GM12878 (cell line): ENCODE measurements at regions not wholly inside any gene's neighbourhood (a gene's known extent, or its start where the extent isn't known, plus 50 kb on each side); places are given as distances from the start of the nearest gene placed in this dataset.

Experiments
- ATAC-seq: fragments of 200-7000 bp; cut with Tn5 transposase; 3 replicates; pipeline ENCODE4 v1.9.1; 2020; ENCODE audit warnings: mild to moderate bottlenecking, moderate library complexity
- BruUV-seq: library from RNA; stranded (reverse); fragments of 400-500 nt; replicated peaks from 2 replicates; lab custom pipeline; 2021; lab: Mats Ljungman, UMichigan
- CTCF ChIA-PET: fragments of 300-600 bp; sonication (Branson Sonifier 250); formaldehyde crosslinking; extraction: SDS; loops from one replicate; lab custom pipeline; 2021; ENCODE audit warnings: inconsistent platforms; lab: Yijun Ruan, JAX
- POLR2A ChIA-PET: fragments of 350-600 bp; formaldehyde crosslinking; extraction: SDS; loops from one replicate; lab custom pipeline; 2021; ENCODE audit warnings: inconsistent platforms; lab: Charles Lee
- RAD21 ChIA-PET: fragments of 300-600 bp; sonication (Branson Sonifier 250); formaldehyde crosslinking; loops from one replicate; lab custom pipeline; 2023; ENCODE audit warnings: antibody characterized with exemption; ENCODE audit not compliant: unreplicated experiment; lab: Charles Lee
- SMC1A ChIA-PET: fragments of 300-600 bp; sonication (Branson Sonifier 250); formaldehyde crosslinking; loops from one replicate; lab custom pipeline; 2023; ENCODE audit not compliant: unreplicated experiment, uncharacterized antibody; lab: Charles Lee
- DNase-seq: peaks from one replicate; pipeline ENCODE4 v3.0.0-alpha.2; 2011; ENCODE audit warnings: low read depth, low spot score
- FAIRE-seq: peaks from 3 replicates; lab custom pipeline; 2011; peaks lifted over from hg19 to GRCh38; lab: Jason Lieb, UNC
- H2AFZ ChIP-seq: 2 replicates; pipeline ENCODE4 v1.6.0; 2011; ENCODE audit warnings: low read depth, low read length, control low read depth; ENCODE audit not compliant: control insufficient read depth
- H3K27ac ChIP-seq: 2 replicates; pipeline ENCODE4 v1.5.1; 2011; ENCODE audit warnings: control low read depth; ENCODE audit not compliant: control insufficient read depth, insufficient read depth
- H3K27me3 ChIP-seq, 2 experiments: replicated peaks in 1 of 2; 2 replicates each; pipeline versions ENCODE4 v1.6.0 to v1.6.1; 2011; ENCODE audit warnings: low read length in 1 of 2; ENCODE audit not compliant: control insufficient read depth in 2 of 2, insufficient read depth in 2 of 2
- H3K36me3 ChIP-seq, 2 experiments: 2 replicates each; pipeline ENCODE4 v1.5.1; 2011; ENCODE audit warnings: low read length in 1 of 2; ENCODE audit not compliant: control insufficient read depth in 2 of 2, insufficient read depth in 2 of 2
- H3K4me1 ChIP-seq: 2 replicates; pipeline ENCODE4 v1.6.1; 2011; ENCODE audit warnings: mild to moderate bottlenecking, low read length, moderate library complexity, mixed read lengths; ENCODE audit not compliant: control insufficient read depth, insufficient read depth
- H3K4me2 ChIP-seq: 2 replicates; pipeline ENCODE4 v1.6.0; 2011; ENCODE audit warnings: control low read depth; ENCODE audit not compliant: control insufficient read depth, insufficient read depth
- H3K4me3 ChIP-seq: fragments of 200-600 bp; sonication (generic); 2 replicates; pipeline ENCODE4 v1.5.1; 2016
- H3K79me2 ChIP-seq: 2 replicates; pipeline ENCODE4 v1.6.0; 2011; ENCODE audit warnings: low read length; ENCODE audit not compliant: control insufficient read depth, insufficient read depth
- H3K9ac ChIP-seq: 2 replicates; pipeline ENCODE4 v1.8.0; 2011; ENCODE audit warnings: low read length, control low read depth, mixed read lengths; ENCODE audit not compliant: control insufficient read depth, insufficient read depth
- H3K9me3 ChIP-seq: replicated peaks from 3 replicates; pipeline ENCODE4 v1.5.1; 2011; ENCODE audit warnings: mild to moderate bottlenecking, low read length; ENCODE audit not compliant: control insufficient read depth, insufficient read depth
- H4K20me1 ChIP-seq: 2 replicates; pipeline ENCODE4 v1.6.0; 2011; ENCODE audit not compliant: control insufficient read depth, insufficient read depth
- CHD4 ChIP-seq: fragments of 200-600 bp; sonication (generic); IDR thresholded peaks from 2 replicates; pipeline ENCODE4 v1.6.1; 2016; ENCODE audit warnings: mild to moderate bottlenecking
- GABPA ChIP-seq: IDR thresholded peaks from 2 replicates; pipeline ENCODE4 v1.6.1; 2014; ENCODE audit warnings: antibody characterized with exemption, low read depth, mild to moderate bottlenecking, inconsistent platforms
- KDM1A ChIP-seq: fragments of 200-600 bp; sonication (generic); IDR thresholded peaks from 2 replicates; pipeline ENCODE4 v1.6.1; 2016; ENCODE audit warnings: borderline replicate concordance
- NFXL1 ChIP-seq: fragments of 450-650 bp; IDR thresholded peaks from 2 replicates; pipeline ENCODE4 v1.6.1; 2017; ENCODE audit warnings: antibody characterized with exemption, mild to moderate bottlenecking, borderline replicate concordance
- NRF1 ChIP-seq: conservative IDR thresholded peaks from 2 replicates; pipeline ENCODE4 v1.6.1; 2011; ENCODE audit warnings: mild to moderate bottlenecking, low read depth, low read length, improper control_type of control experiment
- PAX5 ChIP-seq: IDR thresholded peaks from 2 replicates; pipeline ENCODE4 v1.6.1; 2011; ENCODE audit warnings: low read depth, low read length, borderline replicate concordance
- POLR2A ChIP-seq: IDR thresholded peaks from 2 replicates; pipeline ENCODE4 v1.6.1; 2011; ENCODE audit warnings: low read depth, mild to moderate bottlenecking, low read length
- POLR2AphosphoS2 ChIP-seq: IDR thresholded peaks from 2 replicates; pipeline ENCODE4 v1.6.1; 2011; ENCODE audit warnings: low read depth, mild to moderate bottlenecking, low read length, improper control_type of control experiment, moderate library complexity
- RB1 ChIP-seq: fragments of 450-650 bp; formaldehyde crosslinking; IDR thresholded peaks from 2 replicates; pipeline ENCODE4 v1.6.1; 2017; ENCODE audit warnings: mild to moderate bottlenecking, borderline replicate concordance
- RBBP5 ChIP-seq: fragments of 200-600 bp; sonication (generic); conservative IDR thresholded peaks from 2 replicates; pipeline ENCODE4 v1.6.1; 2016
- RUNX3 ChIP-seq: IDR thresholded peaks from 2 replicates; pipeline ENCODE4 v1.6.1; 2012; ENCODE audit warnings: low read length, inconsistent platforms
- SMC3 ChIP-seq: IDR thresholded peaks from 2 replicates; pipeline ENCODE4 v1.6.1; 2011; ENCODE audit warnings: low read length, improper control_type of control experiment, borderline replicate concordance
- ZNF207 ChIP-seq: fragments of 450-650 bp; IDR thresholded peaks from 2 replicates; pipeline ENCODE4 v1.6.1; 2014; ENCODE audit warnings: antibody characterized with exemption, mild to moderate bottlenecking, borderline replicate concordance
- ZNF384 ChIP-seq: IDR thresholded peaks from 2 replicates; pipeline ENCODE4 v1.6.1; 2012; ENCODE audit warnings: low read depth, mild to moderate bottlenecking, low read length, improper control_type of control experiment, borderline replicate concordance
- WGBS: methylation state at CpG from one replicate; pipeline ENCODE4 v1.1.6; 2016; ENCODE audit warnings: low lambda C conversion rate; ENCODE audit not compliant: insufficient replicate concordance, insufficient coverage; ENCODE audit errors: missing lambda C conversion rate; 5-methylcytosine and 5-hydroxymethylcytosine counted together
- in situ Hi-C: fragments of 300-500 bp; cut with MboI; formaldehyde crosslinking; loops from 9 replicates; pipeline ENCODE4 v1.14.3; 2018; ENCODE audit warnings: mixed read lengths
- intact Hi-C: fragments of 100-400 bp; cut with micrococcal nuclease; formaldehyde crosslinking; loops from one replicate; pipeline ENCODE4 v1.14.2; 2022; ENCODE audit not compliant: unreplicated experiment
- TF ChIP-seq, protein P1 (sequence below): fragments of 450-650 bp; IDR thresholded peaks from 2 replicates; pipeline ENCODE4 v1.6.1; 2016; ENCODE audit warnings: mild to moderate bottlenecking
- TF ChIP-seq, protein P2 (sequence below): fragments of 450-650 bp; conservative IDR thresholded peaks from 2 replicates; pipeline ENCODE4 v1.6.1; 2017; ENCODE audit warnings: mild to moderate bottlenecking, moderate library complexity
- TF ChIP-seq, protein P3 (sequence below), 3 experiments: IDR thresholded peaks in 2 of 3; conservative IDR thresholded peaks in 1 of 3; 2 replicates each; pipeline ENCODE4 v1.5.1; 2011; ENCODE audit warnings: low read depth in 3 of 3, low read length in 3 of 3, mild to moderate bottlenecking in 3 of 3, control low read depth in 2 of 3, moderate library complexity in 2 of 3, inconsistent platforms in 1 of 3, mixed read lengths in 1 of 3; ENCODE audit not compliant: control insufficient read depth in 2 of 3, insufficient read depth in 1 of 3; ENCODE audit errors: extremely low read depth in 1 of 3

DNA sequence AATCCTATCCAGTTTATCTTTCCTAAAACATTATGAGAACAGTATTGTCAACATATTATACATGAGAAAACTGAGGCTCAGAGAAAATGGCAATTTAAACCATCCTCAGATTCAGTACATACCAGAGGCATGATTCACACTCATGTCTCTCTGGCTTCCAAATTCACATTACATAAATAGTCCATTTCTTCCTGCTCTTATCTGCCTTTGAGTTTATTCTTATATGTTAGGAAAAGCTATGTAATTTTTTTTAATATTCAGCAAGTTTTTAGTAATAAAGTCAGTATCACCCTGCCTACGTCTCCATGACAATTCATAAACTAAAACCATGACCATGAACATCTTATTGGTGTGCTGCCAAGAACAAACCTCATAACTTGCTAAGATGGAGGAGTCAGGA is 1260.2 kb upstream of the SORCS1 start:
- RAD21 ChIA-PET = no interaction called here
- intact Hi-C loops = no loop called here

DNA sequence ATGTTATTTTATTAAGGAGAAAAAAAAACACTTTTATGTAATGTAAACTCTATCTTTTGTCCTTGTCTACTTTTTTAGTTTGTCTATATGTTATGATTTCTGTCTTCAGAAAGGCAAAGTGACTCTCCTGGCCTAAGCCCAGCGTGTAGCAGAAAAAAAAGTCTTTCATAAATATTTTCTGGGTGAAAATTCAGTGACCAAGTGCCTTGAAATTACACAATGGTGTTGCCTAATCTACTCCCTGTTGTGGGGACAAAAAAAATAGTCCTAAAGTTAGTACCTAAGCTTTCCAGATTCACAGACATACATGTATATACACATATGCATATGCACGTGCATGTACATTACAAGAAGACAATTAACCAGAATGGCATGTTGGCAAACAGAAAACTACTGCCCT is 1257.8 kb upstream of the SORCS1 start:
- Histone ChIP-seq H3K9me3 (no peaks in the 10 kb centered on the region), H3K4me2 (no peak overlapping the region), H4K20me1 (no peaks in the 10 kb centered on the region), H3K4me3 (no peak overlapping the region), H2AFZ (no peak overlapping the region), H3K9ac (no peak overlapping the region), H3K4me1 (no peaks in the 10 kb centered on the region), H3K79me2 (no peaks in the 10 kb centered on the region), H3K36me3 (no peaks in the 10 kb centered on the region), H3K27ac (no peak overlapping the region), H3K27me3 (no peaks in the 10 kb centered on the region)
- ChIA-PET CTCF (no interaction called here), SMC1A (no interaction called here), RAD21 (no interaction called here), POLR2A (no interaction called here)
- WGBS = 17% methylated on average over 2 of the region's 2 CpGs
- no peak for ATAC-seq
- in situ Hi-C loops (no loop called here), intact Hi-C loops (no loop called here)
- FAIRE-seq = no peak
- DNase-seq = no peak
- no TSS peak for BruUV-seq
- TF ChIP-seq, protein P1, sequence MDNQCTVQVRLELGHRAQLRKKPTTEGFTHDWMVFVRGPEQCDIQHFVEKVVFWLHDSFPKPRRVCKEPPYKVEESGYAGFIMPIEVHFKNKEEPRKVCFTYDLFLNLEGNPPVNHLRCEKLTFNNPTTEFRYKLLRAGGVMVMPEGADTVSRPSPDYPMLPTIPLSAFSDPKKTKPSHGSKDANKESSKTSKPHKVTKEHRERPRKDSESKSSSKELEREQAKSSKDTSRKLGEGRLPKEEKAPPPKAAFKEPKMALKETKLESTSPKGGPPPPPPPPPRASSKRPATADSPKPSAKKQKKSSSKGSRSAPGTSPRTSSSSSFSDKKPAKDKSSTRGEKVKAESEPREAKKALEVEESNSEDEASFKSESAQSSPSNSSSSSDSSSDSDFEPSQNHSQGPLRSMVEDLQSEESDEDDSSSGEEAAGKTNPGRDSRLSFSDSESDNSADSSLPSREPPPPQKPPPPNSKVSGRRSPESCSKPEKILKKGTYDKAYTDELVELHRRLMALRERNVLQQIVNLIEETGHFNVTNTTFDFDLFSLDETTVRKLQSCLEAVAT = no peak
- TF ChIP-seq, protein P2, sequence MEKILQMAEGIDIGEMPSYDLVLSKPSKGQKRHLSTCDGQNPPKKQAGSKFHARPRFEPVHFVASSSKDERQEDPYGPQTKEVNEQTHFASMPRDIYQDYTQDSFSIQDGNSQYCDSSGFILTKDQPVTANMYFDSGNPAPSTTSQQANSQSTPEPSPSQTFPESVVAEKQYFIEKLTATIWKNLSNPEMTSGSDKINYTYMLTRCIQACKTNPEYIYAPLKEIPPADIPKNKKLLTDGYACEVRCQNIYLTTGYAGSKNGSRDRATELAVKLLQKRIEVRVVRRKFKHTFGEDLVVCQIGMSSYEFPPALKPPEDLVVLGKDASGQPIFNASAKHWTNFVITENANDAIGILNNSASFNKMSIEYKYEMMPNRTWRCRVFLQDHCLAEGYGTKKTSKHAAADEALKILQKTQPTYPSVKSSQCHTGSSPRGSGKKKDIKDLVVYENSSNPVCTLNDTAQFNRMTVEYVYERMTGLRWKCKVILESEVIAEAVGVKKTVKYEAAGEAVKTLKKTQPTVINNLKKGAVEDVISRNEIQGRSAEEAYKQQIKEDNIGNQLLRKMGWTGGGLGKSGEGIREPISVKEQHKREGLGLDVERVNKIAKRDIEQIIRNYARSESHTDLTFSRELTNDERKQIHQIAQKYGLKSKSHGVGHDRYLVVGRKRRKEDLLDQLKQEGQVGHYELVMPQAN = no peak
- TF ChIP-seq RUNX3 = no peak
- TF ChIP-seq ZNF384 = no peak
- TF ChIP-seq ZNF207 = no peak
- no peak for TF ChIP-seq NFXL1
- no peak for TF ChIP-seq RBBP5
- no peak for TF ChIP-seq GABPA
- TF ChIP-seq, protein P3, sequence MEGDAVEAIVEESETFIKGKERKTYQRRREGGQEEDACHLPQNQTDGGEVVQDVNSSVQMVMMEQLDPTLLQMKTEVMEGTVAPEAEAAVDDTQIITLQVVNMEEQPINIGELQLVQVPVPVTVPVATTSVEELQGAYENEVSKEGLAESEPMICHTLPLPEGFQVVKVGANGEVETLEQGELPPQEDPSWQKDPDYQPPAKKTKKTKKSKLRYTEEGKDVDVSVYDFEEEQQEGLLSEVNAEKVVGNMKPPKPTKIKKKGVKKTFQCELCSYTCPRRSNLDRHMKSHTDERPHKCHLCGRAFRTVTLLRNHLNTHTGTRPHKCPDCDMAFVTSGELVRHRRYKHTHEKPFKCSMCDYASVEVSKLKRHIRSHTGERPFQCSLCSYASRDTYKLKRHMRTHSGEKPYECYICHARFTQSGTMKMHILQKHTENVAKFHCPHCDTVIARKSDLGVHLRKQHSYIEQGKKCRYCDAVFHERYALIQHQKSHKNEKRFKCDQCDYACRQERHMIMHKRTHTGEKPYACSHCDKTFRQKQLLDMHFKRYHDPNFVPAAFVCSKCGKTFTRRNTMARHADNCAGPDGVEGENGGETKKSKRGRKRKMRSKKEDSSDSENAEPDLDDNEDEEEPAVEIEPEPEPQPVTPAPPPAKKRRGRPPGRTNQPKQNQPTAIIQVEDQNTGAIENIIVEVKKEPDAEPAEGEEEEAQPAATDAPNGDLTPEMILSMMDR (IDR thresholded peaks at IDR 0.05 in 2 of 3, conservative IDR thresholded peaks at IDR 0.05 in 1 of 3; ENCODE audit: control insufficient read depth in 2 of 3, extremely low read depth in 1 of 3, insufficient read depth in 1 of 3, low read depth in 3 of 3, low read length in 3 of 3) = no peak
- TF ChIP-seq PAX5 = no peak
- no peak for TF ChIP-seq SMC3

More for the DNA sequence above, 1260.2 kb upstream of the SORCS1 start:
- FAIRE-seq = no peak
- WGBS = 0% methylated on average over 1 of the region's 1 CpG
- in situ Hi-C loops = no loop called here
- H3K27me3 ChIP-seq = no peaks in the 10 kb centered on the region
- no peak for ATAC-seq
- H3K4me2 ChIP-seq = no peak overlapping the region
- no TSS peak for BruUV-seq
- no peak overlapping the region for H3K9ac ChIP-seq
- no peaks in the 10 kb centered on the region for H3K9me3 ChIP-seq
- no peak overlapping the region for H2AFZ ChIP-seq
- no peaks in the 10 kb centered on the region for H3K79me2 ChIP-seq
- no peak for DNase-seq
- no peak overlapping the region for H3K27ac ChIP-seq
- no peaks in the 10 kb centered on the region for H3K36me3 ChIP-seq
- no peaks in the 10 kb centered on the region for H4K20me1 ChIP-seq
- POLR2A ChIA-PET = no interaction called here
- no peak overlapping the region for H3K4me3 ChIP-seq
- no peaks in the 10 kb centered on the region for H3K4me1 ChIP-seq
- CTCF ChIA-PET = no interaction called here
- SMC1A ChIA-PET = no interaction called here
- TF ChIP-seq PAX5 = no peak
- TF ChIP-seq RB1 = no peak
- no peak for TF ChIP-seq KDM1A
- TF ChIP-seq POLR2A = no peak
- TF ChIP-seq POLR2AphosphoS2 = no peak
- no peak for TF ChIP-seq CHD4
- TF ChIP-seq NRF1 = no peak
- TF ChIP-seq, all 136 proteins: peak for 0
